Hypothalamus (tissue), 51 donors: ENCODE measurements at regions not wholly inside any gene's neighbourhood (a gene's known extent, or its start where the extent isn't known, plus 50 kb on each side); places are given as distances from the start of the nearest gene placed in this dataset.

ENCODE experiments used
- DNase-seq, 51 donors: peaks; one replicate each; lab custom pipeline; 2025; lab: John Stamatoyannopoulos, UW

- DNase-seq, result no peak
These were observed 530.3 kb downstream of the EPHA5 start for GRCh38 chr4:65139998-65140397.

- no peak for DNase-seq
These were observed 544.1 kb downstream of the EPHA5 start for GRCh38 chr4:65126200-65126599.

GRCh38 chr4:65120287-65120686 is 550.0 kb downstream of the EPHA5 start:
- DNase-seq, result no peak

- DNase-seq, result no peak
These were observed 567.9 kb downstream of the EPHA5 start for GRCh38 chr4:65102419-65102818.

- DNase-seq, result no peak
These were observed 573.7 kb downstream of the EPHA5 start for GRCh38 chr4:65096630-65097029.

GRCh38 chr4:65089666-65090065 is 580.6 kb downstream of the EPHA5 start:
- DNase-seq, result no peak

- no peak for DNase-seq
These were observed 587.2 kb downstream of the EPHA5 start for GRCh38 chr4:65083076-65083475.

- no peak for DNase-seq
These were observed 598.7 kb downstream of the EPHA5 start for GRCh38 chr4:65071564-65071963.

GRCh38 chr4:65069177-65069576 is 601.1 kb downstream of the EPHA5 start:
- peak in 1 of 51 donors; percentile 1 for DNase-seq

GRCh38 chr4:65066106-65066505 is 604.2 kb downstream of the EPHA5 start:
- no peak for DNase-seq

- DNase-seq, result no peak
These were observed 606.7 kb downstream of the EPHA5 start for GRCh38 chr4:65063601-65064000.

- DNase-seq, result no peak
These were observed 619.5 kb downstream of the EPHA5 start for GRCh38 chr4:65050786-65051185.

GRCh38 chr4:65046192-65047133 is 623.8 kb downstream of the EPHA5 start:
- DNase-seq, result no peak

- no peak for DNase-seq
These were observed 624.6 kb upstream of the TECRL start for GRCh38 chr4:65033899-65034298.

- DNase-seq, result no peak
These were observed 619.3 kb upstream of the TECRL start for GRCh38 chr4:65028592-65028991.

GRCh38 chr4:65023883-65024670 is 614.8 kb upstream of the TECRL start:
- DNase-seq, result peak in 5 of 51 donors; percentile 0 to 7 (median 3)

- DNase-seq, result no peak
These were observed 613.8 kb upstream of the TECRL start for GRCh38 chr4:65023081-65023480.

- DNase-seq, result no peak
These were observed 612.5 kb upstream of the TECRL start for GRCh38 chr4:65021737-65022136.

GRCh38 chr4:65021149-65021548 is 611.9 kb upstream of the TECRL start:
- DNase-seq, result no peak

GRCh38 chr4:65019775-65020174 is 610.5 kb upstream of the TECRL start:
- DNase-seq, result no peak

GRCh38 chr4:65018313-65018712 is 609.1 kb upstream of the TECRL start:
- no peak for DNase-seq

- DNase-seq, result no peak
These were observed 604.8 kb upstream of the TECRL start for GRCh38 chr4:65014078-65014477.
